HG02678 (cell line): ENCODE measurements at regions not wholly inside any gene's neighbourhood (a gene's known extent, or its start where the extent isn't known, plus 50 kb on each side); places are given as distances from the start of the nearest gene placed in this dataset.

Source experiments
- ATAC-seq: cut with Tn5 transposase; IDR thresholded peaks from one replicate; pipeline ENCODE4 v1.9.1; 2021; ENCODE audit warnings: mild to moderate bottlenecking, moderate library complexity; ENCODE audit not compliant: unreplicated experiment

DNA sequence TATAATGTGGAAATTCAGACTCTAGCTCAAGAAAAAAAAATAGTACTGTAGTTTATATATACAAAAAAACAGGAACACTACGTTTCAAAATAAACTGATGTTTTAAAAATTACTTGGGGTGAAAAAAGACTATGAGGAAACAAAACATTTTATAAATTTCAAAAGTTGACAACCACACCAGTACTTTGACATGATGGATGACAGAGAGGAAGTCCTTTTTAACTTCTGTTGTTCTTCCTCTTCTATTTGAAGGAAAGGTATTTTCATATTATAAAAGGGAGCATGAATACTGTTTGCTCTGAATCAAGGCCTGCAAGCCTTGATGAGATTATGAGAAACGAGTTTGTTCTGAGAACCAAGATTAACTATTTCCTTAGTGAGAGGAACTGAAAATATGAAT lies 456.9 kb downstream of the TAF11L14 start:
- no peak for ATAC-seq

- no peak for ATAC-seq
Observed at GRCh38 chr5:18091758-18092157, 457.5 kb downstream of the TAF11L14 start.

GRCh38 chr5:18095061-18095460 lies 460.8 kb downstream of the TAF11L14 start:
- no peak for ATAC-seq

DNA sequence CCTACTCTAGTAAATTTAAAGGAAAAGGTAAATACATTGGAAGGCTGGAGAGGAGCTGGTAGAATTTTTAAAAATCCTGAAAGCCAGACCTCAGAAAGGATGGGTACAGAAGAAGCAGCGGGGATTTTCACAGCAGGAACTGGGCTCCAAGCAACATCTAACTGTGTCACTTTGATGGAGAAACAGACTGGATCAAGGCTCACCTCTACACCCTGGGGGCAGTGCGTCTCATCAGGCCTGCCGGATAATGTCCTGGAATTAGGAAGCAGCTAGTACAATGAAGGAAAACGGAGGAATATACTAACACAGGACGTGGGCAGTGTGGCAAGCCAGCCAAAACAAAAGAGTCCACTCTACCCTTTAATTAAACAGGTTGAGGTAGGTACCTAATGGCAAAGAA lies 463.6 kb downstream of the TAF11L14 start:
- ATAC-seq: no peak

- ATAC-seq: no peak
Observed at GRCh38 chr5:18098691-18099090, 464.4 kb downstream of the TAF11L14 start.

DNA sequence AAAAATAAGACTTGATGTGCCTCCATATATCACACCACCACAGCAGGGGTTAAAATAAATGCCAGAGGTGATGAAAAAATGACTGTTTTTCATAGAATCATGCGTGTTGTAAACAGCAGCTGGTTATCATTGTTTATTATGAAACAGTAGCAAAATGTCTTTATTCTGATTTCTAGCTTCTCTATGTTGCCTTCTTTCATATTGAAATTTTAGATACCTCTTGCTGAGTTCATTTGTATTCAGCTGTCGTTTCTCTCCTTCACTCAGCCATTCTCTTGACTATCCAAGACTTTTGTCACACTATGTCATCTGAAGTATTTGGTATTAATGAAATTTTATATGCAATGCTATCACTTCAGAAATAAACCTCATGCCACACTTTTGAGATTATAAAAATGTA lies 465.0 kb downstream of the TAF11L14 start:
- no peak for ATAC-seq

GRCh38 chr5:18101532-18101931 lies 467.3 kb downstream of the TAF11L14 start:
- no peak for ATAC-seq

DNA sequence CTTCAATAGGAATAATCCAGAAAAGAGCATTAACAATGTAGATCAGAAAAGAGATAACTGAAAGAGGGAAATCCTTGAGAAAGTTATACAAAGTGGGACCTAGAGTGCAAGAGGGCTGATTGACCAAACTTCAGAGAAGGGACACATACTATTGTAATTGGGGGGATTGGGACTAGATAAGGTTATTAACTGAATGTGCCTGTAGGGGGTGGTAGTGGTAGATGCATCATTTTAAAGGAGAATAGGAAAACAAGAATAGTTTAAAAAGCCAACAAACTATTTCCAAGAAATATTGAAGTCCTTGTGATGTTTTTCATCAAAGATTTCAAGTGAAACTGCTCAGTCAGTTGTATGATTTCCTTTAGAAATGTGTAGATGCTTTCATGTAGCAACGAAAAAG lies 468.5 kb downstream of the TAF11L14 start:
- ATAC-seq: no peak

DNA sequence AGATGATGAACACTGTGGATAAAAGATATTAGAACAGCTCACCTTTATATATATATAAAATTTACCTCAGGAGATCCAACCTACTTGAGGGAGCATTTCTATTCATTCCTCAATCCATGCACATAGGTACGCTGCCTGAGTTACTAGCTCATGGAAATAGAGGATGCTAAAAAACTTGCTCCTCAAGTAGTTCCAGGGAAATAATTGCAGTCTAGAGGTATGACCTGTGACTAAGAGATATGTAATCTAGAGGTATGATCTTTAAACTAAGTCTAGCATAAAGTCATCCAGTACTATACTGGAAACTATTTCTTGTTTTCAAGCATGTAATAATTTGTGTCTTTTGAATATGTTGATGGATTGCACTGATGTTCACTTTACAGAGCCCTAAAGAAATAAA lies 471.2 kb downstream of the TAF11L14 start:
- no peak for ATAC-seq

DNA sequence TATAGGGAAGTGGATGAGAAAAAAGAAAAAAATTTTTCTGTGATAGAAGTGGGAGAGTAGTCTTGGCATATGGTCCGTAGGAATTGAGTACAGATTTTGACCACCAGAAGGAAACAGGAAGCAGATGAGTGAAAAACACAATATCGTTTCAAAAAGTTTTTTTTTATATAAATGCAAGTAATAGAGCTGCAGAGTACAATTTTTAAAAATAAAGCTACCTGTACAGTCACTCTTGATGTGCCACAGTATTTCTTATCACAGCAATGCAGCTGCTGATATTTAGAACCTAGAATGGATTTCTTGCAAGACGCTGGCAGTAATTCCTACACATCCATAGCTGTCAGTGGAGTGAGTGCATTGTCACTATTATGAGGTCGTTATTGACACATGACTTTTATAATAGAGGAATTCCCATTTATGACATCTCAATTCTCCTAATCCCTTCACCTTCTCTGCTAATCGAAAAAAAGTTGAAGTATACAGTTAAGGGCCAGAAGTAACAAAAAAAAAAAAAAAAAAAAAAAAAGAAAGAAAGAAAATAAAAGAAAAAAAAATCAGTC lies 477.7 kb downstream of the TAF11L14 start:
- ATAC-seq: no peak

DNA sequence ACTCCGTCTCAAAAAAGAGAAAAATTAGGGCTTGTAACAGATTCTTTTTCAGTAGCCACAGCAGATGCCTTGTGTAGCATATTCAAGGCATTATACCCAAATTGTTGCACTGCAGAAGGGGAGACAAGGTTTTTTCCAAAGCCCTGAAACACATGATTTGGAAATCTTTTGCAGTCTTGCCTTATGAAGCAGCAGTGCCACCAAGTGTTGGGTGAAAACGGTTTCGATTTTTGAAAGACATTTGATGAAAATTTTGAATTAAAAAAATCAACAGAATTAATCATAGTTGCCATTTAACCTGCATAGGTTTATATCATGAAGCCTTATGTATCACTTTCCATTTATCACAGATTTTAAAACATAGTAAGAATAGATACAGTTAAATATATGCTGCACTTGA lies 479.5 kb downstream of the TAF11L14 start:
- ATAC-seq: no peak

GRCh38 chr5:18114151-18114757 lies 480.0 kb downstream of the TAF11L14 start:
- ATAC-seq: no peak

DNA sequence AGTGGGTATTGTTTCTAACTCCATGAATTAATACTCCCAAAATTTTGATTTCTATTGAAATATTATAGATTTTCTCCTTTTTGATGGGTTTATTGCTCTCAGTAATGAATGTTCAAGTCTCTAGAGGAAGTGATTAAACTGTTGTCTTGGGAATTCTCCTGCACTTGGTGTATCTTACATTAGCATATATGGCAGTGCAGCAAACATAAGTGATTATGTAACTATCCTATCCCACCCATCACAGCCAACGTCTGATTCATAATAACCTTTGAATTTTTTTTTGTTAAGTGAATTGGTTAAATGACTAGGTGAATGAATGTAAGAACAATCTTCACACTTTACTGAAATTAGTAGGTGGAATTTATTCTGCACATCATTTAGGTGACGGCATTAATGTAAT lies 483.7 kb downstream of the TAF11L14 start:
- ATAC-seq: no peak

DNA sequence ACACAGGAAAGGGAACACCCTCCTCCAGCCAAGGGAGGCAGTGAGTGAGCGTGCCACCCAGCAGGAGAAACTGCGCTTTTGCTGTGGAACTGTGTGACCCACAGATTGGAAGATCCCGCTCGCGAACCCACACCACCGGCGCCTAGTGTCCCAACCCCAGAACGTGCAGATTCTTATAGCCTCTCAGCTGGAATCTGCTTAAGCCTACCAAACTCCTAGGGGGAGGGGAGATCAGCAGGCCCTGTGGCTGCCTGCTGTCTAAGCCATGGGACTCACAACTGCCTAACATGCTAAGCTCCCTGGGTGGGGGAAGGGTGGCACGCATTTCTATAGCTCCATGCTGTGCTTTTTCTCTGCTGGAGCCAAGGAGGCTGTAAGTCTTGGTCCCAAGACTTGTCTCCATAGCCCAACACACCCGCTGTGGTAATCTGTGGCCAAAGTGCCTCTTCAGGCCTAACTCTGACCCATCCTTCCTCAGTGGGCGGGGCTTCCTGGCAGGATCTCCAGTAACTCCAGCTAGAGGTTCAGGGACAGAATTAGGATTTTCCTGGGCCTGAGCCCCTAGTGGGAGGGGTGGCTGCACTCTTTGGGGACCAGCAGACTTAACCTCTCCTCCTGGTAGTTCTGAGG lies 485.0 kb downstream of the TAF11L14 start:
- no peak for ATAC-seq

DNA sequence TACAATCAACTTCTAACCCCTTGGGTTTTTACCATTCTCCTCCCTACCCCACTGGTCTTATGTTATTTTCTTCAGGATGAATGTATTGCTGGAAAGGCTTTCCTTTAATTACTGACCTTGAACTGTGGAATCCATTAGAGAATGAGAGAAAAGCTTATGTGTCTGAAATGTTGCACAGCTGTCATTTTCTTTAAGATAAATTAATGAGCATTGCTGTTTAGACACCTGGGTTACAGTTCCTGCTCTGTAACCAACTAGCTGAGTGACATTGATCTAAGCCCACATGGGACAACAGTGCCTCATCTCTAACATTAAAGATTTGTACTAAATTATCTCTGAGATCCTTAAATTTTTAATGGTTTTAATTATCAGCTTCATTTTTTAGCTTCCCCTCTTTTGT lies 507.0 kb downstream of the TAF11L14 start:
- no peak for ATAC-seq

DNA sequence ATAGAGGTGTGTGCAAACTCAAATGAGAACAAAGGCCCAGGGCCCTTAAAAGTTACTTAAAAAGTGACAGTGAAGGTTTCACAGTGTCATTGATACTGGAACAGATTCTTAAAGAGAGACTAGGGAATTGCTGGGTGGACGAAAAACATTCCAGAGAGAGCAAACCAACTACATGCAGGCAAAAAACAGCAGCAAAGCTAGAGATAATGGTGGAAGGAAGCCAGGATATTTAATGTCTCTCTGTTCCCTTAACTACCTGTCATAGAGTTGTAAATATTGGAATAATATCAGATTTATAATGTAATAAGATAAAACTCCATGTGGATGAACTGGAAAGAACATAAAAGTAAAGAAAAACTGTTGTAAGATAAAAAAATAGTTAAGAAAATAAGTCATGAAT lies 508.6 kb downstream of the TAF11L14 start:
- no peak for ATAC-seq

GRCh38 chr5:18152671-18153070 lies 518.4 kb downstream of the TAF11L14 start:
- ATAC-seq: no peak

DNA sequence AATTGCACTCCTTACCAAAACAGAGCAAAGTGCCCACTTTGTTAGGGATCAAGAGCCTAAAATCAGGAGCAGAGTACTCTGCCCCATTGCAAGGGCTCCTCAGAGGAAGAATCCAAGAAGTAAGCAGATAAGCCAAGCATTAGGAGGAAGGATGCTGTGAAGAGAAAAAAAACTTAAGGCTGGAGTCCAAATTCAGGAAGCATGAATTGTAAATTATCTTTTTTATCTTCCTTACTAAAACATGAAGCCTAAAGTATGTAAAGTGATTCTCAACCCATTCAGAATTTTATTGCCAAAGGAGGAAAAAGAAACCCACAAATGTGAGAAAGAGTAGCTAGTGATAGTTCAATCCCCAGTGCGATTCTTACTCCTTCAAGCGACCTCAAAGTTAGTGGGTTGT lies 523.9 kb downstream of the TAF11L14 start:
- ATAC-seq: no peak

DNA sequence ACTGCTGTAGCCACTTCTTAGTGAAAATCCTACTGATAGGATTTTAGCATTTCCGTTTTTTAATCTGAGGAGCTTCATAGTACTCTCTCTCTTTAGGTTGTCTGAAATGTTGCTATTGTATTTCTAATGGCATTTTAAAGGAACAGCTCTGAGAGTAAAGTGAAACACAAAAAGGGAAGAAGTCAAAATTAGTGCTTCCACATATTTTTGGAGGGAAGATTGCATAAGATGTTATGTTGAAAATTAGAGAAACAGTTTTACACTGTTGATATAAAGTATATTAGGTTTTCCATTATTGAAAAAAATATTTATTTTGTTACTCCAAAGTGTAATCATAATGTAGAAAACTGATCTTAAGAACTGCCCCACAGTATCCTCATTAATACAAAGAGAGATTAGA lies 525.1 kb downstream of the TAF11L14 start:
- no peak for ATAC-seq

DNA sequence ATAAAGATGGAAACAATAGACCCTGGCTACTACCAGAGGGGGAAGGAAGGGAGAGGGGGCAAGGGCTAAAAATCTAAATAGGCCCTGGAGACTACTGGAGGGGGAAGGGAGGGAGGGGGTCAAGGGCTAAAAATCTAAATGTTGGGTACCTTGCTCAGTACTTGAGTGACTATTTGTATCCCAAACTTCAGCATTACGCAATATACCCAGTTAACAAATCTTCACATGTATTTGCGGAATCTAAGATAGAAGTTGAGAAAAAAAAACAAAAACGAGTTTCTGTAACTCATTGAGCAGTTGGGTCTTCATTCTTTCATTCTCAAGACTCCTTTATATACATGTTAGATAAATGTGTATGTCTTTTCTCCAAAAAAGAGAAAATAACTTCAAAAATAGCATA lies 537.4 kb downstream of the TAF11L14 start:
- no peak for ATAC-seq

GRCh38 chr5:18179579-18179978 lies 545.3 kb downstream of the TAF11L14 start:
- no peak for ATAC-seq

GRCh38 chr5:18181575-18181974 lies 547.3 kb downstream of the TAF11L14 start:
- ATAC-seq: no peak

DNA sequence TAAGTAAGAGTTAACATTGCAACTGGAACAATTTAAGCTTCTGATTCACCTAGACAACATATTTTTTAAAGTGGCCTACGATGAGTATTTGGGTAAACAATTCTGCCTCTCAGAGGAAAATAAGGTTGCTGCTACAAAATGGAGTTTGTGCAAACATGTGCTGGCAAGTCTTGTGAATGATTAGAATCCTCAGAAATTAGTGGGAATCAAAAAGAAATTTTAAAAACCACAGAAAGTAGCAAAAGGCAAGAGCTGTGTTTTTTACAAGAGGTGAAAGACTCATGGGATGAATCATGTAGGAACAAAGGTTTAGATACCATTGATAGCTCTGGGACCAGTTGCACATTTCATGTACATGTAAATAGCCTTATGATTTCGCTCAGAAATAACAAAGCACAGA lies 561.6 kb downstream of the TAF11L14 start:
- no peak for ATAC-seq
